Chondrocyte (in vitro differentiated cells): ENCODE measurements at regions not wholly inside any gene's neighbourhood (a gene's known extent, or its start where the extent isn't known, plus 50 kb on each side); places are given as distances from the start of the nearest gene placed in this dataset.

ENCODE experiments used
- DNase-seq: peaks from one replicate; pipeline ENCODE4 v3.0.0; 2021; ENCODE audit warnings: mixed read lengths, low spot score
- H3K27ac Mint-ChIP-seq: one replicate; pipeline ENCODE4 v1.8.0; 2021; ENCODE audit warnings: mild to moderate bottlenecking, moderate library complexity, mixed read lengths; ENCODE audit not compliant: unreplicated experiment
- H3K27me3 Mint-ChIP-seq: 2 replicates; pipeline ENCODE4 v1.8.0; 2021; ENCODE audit warnings: low read depth, mixed read lengths
- H3K36me3 Mint-ChIP-seq: 2 replicates; pipeline ENCODE4 v1.8.0; 2021; ENCODE audit warnings: low read depth, mixed read lengths
- H3K4me1 Mint-ChIP-seq: 2 replicates; pipeline ENCODE4 v1.8.0; 2021; ENCODE audit warnings: low read depth, mild to moderate bottlenecking, mixed read lengths
- H3K4me3 Mint-ChIP-seq: one replicate; pipeline ENCODE4 v1.8.0; 2021; ENCODE audit warnings: mild to moderate bottlenecking, moderate library complexity, mixed read lengths; ENCODE audit not compliant: unreplicated experiment
- H3K9me3 Mint-ChIP-seq: 2 replicates; pipeline ENCODE4 v1.8.0; 2021; ENCODE audit warnings: low read depth, mixed read lengths
- TF ChIP-seq, protein P1 (sequence below): fragments of 200-600 bp; sonication (generic); IDR thresholded peaks from 2 replicates; pipeline ENCODE4 v1.5.0; 2021; ENCODE audit warnings: antibody characterized with exemption, mild to moderate bottlenecking, moderate library complexity

DNA sequence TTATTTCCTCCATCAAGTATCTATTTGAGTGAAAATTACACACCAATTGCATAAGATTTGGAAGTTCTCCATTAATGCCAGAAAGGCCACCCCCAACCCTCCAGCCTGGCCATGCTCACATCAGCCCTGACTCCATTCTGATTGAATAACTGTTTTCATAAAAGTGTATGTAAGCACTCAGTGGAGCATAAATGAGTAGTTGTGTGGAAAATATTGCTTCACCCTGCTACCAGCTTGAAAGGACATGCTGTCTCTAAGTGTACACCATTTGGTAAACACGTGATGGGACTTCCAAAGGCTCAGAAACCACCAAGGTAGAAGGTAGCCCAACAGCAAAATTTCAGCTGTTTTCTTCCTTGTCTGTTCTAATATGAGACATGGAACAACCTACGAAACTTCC is 393.8 kb downstream of the ZNF385D start:
- DNase-seq = no peak
- Mint-ChIP-seq H3K27ac (no peak overlapping the region), H3K9me3 (peaks cover 30% of the 10 kb centered on the region), H3K36me3 (peaks cover 2% of the 10 kb centered on the region), H3K4me1 (no peaks in the 10 kb centered on the region), H3K4me3 (no peak overlapping the region), H3K27me3 (no peaks in the 10 kb centered on the region)
- TF ChIP-seq, protein P1, sequence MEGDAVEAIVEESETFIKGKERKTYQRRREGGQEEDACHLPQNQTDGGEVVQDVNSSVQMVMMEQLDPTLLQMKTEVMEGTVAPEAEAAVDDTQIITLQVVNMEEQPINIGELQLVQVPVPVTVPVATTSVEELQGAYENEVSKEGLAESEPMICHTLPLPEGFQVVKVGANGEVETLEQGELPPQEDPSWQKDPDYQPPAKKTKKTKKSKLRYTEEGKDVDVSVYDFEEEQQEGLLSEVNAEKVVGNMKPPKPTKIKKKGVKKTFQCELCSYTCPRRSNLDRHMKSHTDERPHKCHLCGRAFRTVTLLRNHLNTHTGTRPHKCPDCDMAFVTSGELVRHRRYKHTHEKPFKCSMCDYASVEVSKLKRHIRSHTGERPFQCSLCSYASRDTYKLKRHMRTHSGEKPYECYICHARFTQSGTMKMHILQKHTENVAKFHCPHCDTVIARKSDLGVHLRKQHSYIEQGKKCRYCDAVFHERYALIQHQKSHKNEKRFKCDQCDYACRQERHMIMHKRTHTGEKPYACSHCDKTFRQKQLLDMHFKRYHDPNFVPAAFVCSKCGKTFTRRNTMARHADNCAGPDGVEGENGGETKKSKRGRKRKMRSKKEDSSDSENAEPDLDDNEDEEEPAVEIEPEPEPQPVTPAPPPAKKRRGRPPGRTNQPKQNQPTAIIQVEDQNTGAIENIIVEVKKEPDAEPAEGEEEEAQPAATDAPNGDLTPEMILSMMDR = no peak

DNA sequence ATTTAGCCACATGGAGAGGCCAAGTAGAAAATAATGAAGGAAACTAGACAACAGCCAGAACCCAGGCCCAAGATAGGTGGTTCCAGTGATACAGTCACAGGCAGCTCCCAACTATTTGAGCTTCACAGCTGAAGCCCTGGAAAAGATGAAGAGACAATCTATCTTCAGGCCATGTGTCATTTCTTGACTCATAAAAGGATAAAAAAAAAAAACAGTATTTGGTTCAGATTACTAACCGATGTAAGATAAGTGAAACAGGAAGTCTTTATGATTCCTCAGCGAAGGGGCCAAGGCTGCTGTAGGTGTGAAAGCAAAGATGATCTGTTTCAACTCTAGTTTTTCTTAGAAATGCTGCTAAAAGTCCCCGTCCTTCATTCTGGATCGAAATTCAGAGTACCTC is 394.6 kb downstream of the ZNF385D start:
- Mint-ChIP-seq H3K36me3 (peaks cover 2% of the 10 kb centered on the region), H3K4me1 (no peaks in the 10 kb centered on the region), H3K4me3 (no peak overlapping the region), H3K27ac (no peak overlapping the region), H3K27me3 (no peaks in the 10 kb centered on the region), H3K9me3 (peaks cover 25% of the 10 kb centered on the region)
- TF ChIP-seq, protein P1 = no peak
- DNase-seq = no peak

DNA sequence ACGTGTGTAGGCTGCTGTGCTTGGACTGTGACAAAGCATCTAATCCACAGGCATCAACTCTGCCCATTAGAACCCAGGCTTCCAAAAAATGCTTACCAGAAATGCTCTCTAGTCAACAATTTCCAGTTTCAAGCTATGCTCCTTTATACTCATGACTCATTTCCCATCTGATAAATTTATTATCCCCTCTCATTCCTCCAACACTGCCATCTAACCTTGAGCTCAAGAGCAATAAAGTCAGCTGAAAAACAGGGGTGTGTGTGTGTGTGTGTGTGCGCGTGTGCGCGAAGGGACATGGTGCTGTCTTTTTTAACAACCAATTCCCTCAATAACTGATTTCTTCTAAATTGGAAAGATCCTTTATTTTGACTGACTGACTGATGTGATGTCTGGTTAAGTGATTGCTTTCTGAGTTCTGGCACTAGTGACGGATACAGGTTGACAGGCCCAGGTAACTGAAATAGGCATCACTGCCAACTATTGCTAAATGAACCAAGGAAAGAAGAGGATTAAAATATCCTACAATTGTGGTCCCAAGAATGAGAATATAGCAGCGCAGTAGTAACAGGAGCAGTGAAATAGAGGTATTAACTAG is 405.5 kb downstream of the ZNF385D start:
- Mint-ChIP-seq H3K27me3 (no peaks in the 10 kb centered on the region), H3K4me3 (no peak overlapping the region), H3K9me3 (peaks cover 18% of the 10 kb centered on the region), H3K4me1 (no peaks in the 10 kb centered on the region), H3K36me3 (no peaks in the 10 kb centered on the region), H3K27ac (no peak overlapping the region)
- TF ChIP-seq, protein P1 = no peak
- DNase-seq = no peak

DNA sequence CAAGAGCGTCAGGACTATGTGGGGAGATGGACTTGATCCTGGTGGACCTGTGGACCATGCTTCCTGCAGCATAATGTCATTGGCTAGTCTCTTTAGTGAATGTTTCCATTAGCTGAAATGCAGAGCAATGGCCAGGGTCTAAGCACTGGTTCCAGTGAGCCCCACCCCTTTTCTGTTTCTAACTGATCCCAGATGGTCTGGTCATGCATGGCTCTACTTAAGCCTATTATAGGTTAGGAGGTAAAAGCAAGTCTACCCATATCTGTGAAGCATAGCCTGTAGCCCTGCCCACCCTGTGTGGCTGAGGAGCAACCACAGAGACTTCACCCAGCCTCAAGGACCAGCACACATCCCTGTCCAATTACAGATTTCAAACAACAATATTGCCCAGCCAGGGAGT is 419.2 kb downstream of the ZNF385D start:
- Mint-ChIP-seq H3K36me3 (no peaks in the 10 kb centered on the region), H3K27me3 (no peaks in the 10 kb centered on the region), H3K27ac (no peak overlapping the region), H3K9me3 (no peaks in the 10 kb centered on the region), H3K4me3 (no peak overlapping the region), H3K4me1 (peaks cover 15% of the 10 kb centered on the region)
- no peak for DNase-seq
- TF ChIP-seq, protein P1 = no peak

DNA sequence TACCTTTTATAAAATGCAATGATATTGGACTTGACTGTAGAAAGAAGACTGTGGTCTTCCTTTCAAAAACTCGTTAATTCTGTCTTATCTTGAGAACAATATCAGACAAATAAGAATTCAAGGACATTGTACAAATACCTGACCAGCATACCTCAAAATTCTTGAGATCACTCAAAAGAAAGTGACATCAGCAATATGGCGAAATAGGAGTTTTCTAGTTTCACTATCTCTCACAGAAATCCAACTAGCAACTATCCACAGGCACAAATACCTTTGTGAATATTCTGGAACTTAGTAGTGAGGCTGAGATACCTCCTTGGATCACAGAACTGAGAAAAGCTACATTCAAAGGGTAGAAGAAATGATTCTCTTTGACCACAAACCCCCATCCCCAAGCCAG is 419.7 kb downstream of the ZNF385D start:
- Mint-ChIP-seq H3K9me3 (no peaks in the 10 kb centered on the region), H3K27ac (no peak overlapping the region), H3K27me3 (no peaks in the 10 kb centered on the region), H3K4me3 (no peak overlapping the region), H3K4me1 (peaks cover 20% of the 10 kb centered on the region), H3K36me3 (no peaks in the 10 kb centered on the region)
- TF ChIP-seq, protein P1 = no peak
- DNase-seq = no peak
